Fibroblast of the aortic adventitia (primary cell): ENCODE measurements at regions not wholly inside any gene's neighbourhood (a gene's known extent, or its start where the extent isn't known, plus 50 kb on each side); places are given as distances from the start of the nearest gene placed in this dataset.

Experiments
- DNase-seq: peaks from one replicate; pipeline ENCODE4 v3.0.0-alpha.2; 2010; ENCODE audit warnings: low read depth
- H3K4me3 ChIP-seq: 2 replicates; pipeline ENCODE4 v1.5.1; 2011; ENCODE audit warnings: low read depth, mild to moderate bottlenecking, control low read depth, low read length, moderate library complexity
- CTCF ChIP-seq: IDR thresholded peaks from 2 replicates; pipeline ENCODE4 v1.5.1; 2011; ENCODE audit warnings: mild to moderate bottlenecking, low read length, control low read depth, inconsistent platforms; ENCODE audit not compliant: insufficient read depth

DNA sequence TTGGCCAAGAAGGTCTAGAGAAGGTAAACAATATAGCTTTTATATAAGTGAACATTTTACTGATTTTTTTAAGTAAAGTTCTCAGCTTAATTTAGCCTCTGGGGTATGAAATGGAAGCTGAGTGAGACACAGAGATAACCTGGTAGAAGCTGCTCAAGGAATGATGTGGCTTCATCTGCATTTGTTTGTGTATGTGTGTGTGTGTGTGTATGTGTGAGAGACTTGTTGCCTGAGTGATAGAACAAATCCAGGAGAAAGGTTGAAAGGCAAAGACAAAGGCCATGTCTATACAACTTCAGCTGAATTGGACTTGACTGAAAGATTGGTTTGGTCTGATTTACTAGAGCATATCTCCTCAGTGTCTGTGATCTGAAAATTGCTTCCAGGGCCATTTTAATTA is 63.6 kb downstream of the PCDH7 start:
- DNase-seq, result no peak
- TF ChIP-seq CTCF, result no peak
- no peak overlapping the region for H3K4me3 ChIP-seq

DNA sequence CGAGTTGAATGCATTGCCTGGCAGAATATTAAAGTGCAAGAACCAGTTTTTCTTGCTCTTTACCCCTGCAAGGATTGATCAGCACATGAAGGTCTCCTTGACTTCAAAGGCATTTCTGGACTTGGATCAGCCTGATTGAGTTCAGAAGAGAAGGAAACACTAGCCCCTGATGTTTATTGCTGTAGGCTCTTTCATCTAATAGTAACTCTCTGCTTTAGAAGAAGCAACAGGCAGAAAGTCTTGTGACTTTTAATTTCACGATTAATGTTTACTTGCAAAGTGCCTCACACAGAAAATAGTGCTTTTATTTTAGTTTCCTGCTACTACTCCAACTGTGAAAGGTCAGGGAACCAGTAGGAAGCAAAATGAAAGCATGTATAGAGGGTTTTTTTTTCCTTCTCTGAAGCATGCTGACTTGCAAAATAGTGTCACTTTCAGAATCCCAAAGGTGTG is 69.1 kb downstream of the PCDH7 start:
- H3K4me3 ChIP-seq, result no peak overlapping the region
- TF ChIP-seq CTCF, result no peak
- no peak for DNase-seq

GRCh38 chr4:30790123-30790522 is 70.0 kb downstream of the PCDH7 start:
- H3K4me3 ChIP-seq, result no peak overlapping the region
- TF ChIP-seq CTCF, result no peak
- DNase-seq, result no peak

- no peak for DNase-seq
- no peak for TF ChIP-seq CTCF
- no peak overlapping the region for H3K4me3 ChIP-seq
These were observed 70.8 kb downstream of the PCDH7 start for GRCh38 chr4:30790998-30791397.

DNA sequence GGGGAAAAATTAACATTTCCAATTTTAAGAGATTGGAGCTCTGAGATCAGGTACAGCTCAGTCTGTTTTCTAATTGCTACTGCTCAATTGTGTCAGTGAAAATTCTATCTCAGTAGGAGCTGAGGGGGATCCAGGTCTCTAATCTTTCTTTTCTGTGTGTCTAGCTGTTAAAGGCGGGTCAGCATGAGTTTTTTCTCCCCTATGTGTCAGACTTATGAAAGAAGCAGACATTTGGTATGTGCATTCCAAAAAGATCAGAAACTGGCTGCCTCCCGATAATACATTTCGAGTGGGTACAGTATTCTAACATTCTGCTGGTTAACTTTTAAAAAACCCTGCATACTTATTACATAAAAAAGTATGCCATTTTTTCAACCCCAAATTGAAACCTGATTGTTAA is 72.4 kb downstream of the PCDH7 start:
- no peak overlapping the region for H3K4me3 ChIP-seq
- peak; percentile 50 for DNase-seq
- TF ChIP-seq CTCF, result no peak

GRCh38 chr4:30801876-30802275 is 81.7 kb downstream of the PCDH7 start:
- no peak overlapping the region for H3K4me3 ChIP-seq
- TF ChIP-seq CTCF, result no peak
- DNase-seq, result peak; percentile 61

- peak overlapping the region; percentile 3 for H3K4me3 ChIP-seq
- peak; percentile 90 for DNase-seq
- TF ChIP-seq CTCF, result no peak
These were observed 82.6 kb downstream of the PCDH7 start for GRCh38 chr4:30802622-30803323.
